Stimulated activated CD4-positive, alpha-beta T cell treated with anti-CD3 and anti-CD28 coated beads, Interleukin-15, amount 100 ng/mL, for 24 hours (primary cell): ENCODE measurements at regions not wholly inside any gene's neighbourhood (a gene's known extent, or its start where the extent isn't known, plus 50 kb on each side); places are given as distances from the start of the nearest gene placed in this dataset.

ENCODE experiments used
- DNase-seq: peaks from one replicate; pipeline ENCODE4 v3.0.0-alpha.2; 2020

DNA sequence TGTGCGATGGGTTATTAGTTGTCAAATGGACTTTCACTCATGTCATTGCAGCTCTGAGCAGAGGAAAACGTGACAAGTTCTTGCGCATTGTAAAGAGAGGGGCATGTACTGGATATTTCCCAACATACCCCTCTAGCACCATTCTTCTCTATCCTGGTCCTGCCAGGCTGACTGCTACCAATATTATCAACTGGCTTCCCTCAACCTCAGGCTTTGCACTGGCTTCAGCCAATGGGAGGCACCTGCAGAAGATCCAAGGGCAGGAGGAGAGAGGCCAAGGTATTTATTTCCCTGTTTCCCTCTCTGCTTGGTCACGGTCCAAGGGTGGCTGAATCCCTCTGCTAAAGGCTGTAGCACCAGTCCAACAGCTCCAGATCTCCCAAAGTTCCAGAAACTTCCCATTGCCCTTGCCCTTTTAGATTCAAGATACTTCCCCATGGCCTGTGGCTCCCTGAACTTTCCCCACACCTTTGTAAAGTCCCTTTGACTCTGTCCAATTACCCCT is 175.6 kb upstream of the NECTIN1 start:
- no peak for DNase-seq

DNA sequence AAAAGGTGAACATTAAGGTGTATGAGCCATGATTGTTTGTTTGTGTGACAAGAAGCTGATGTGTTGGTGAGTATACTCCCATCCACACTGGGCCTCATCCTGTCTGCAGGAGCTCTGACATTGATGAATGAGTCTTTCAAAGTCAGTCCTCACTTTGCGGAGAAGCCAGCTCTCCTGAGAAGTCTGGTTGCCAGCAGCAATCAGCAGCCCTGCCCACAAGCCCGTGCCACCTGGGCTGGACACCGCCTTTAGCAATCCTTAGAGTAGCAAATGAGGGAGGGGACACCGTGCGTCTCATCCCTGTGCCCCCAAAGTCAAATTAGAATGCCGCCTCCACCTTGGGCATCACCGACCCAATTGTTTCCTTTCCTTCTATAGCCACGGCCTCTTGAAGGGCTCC is 174.8 kb upstream of the NECTIN1 start:
- no peak for DNase-seq

- no peak for DNase-seq
Measured at GRCh38 chr11:119903389-119903788, 174.4 kb upstream of the NECTIN1 start.

GRCh38 chr11:119902656-119903231 is 173.7 kb upstream of the NECTIN1 start:
- no peak for DNase-seq

DNA sequence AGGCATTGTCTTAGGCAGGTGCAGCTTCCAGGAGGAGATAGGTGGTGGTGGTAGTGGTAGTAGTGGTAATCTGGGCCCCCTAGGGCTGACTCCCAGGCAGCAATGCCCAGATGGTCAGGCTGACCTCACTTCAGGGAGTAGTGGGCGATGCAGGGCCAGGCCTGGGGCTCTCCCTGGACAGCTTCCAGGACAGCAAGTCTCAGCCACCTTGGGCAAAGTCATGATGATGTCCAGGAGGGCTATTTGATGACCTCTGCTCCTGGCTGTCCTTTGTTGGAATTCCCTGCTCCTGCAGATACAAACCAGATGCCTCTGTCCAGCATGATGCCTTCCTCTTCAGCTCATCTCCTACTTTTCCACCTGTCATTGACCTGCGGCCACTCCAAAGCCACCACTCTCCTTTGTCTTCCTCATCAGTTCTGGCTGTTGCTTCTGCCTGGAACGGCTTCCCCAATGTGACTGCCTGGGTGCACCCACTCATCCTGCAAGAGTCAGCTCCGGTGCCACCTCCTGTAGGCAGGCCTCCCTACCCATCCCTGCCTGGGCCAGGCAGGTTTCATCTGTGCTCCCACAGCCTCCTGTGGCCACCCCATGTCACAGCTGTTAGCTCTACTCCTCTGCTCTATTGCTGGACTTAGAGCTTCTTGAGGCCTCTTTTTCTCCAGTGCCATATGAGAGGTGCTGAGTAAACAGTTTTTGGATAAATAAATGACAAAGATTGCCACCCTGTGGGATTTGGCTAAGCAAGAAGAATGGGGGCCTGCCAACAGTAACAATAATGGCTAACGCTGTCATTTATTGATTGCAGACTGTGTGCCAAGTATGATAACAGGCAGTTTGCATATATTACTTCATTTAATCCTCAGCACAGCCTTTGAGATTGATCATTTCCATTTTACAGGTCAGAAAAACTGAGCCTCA is 172.9 kb upstream of the NECTIN1 start:
- DNase-seq, result no peak

DNA sequence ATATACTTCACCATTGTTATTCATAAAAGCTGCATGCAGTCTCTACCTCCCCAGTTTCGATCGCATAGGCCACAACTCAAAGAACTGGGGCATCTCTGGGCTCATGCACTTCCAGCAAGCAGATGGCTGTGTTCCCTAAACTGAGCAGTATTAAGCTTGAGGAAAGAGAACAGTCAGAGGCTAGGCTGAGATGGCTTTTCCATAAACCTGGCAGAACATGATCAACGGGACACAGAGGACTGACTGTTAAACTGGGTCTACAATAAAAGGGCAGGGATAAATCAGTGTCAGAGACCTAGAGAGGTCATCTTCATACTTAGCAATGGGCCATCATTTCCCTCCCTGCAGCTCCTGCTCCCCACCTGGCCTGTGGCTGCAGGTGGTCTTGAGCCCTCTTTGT is 171.0 kb upstream of the NECTIN1 start:
- no peak for DNase-seq

GRCh38 chr11:119897576-119897975 is 168.6 kb upstream of the NECTIN1 start:
- DNase-seq, result no peak

DNA sequence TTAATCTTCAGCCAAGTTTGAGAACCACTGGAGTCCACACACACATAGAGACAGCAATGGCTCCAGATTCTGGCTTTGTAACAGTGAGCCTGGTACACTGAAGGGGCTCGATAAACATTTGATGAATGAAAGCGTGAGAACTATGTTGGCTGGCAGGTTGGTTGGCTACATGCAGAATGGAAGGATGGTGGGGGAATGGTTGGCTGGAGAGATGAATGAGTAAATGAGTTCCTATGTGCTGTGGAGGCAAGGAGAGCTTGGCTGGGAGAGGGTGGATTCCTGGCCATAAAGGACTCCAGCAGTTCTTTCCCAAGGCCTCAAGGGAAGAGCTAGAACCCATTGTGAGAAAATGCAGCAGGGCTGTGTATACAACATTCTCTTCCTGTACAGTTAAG is 168.0 kb upstream of the NECTIN1 start:
- DNase-seq, result no peak

DNA sequence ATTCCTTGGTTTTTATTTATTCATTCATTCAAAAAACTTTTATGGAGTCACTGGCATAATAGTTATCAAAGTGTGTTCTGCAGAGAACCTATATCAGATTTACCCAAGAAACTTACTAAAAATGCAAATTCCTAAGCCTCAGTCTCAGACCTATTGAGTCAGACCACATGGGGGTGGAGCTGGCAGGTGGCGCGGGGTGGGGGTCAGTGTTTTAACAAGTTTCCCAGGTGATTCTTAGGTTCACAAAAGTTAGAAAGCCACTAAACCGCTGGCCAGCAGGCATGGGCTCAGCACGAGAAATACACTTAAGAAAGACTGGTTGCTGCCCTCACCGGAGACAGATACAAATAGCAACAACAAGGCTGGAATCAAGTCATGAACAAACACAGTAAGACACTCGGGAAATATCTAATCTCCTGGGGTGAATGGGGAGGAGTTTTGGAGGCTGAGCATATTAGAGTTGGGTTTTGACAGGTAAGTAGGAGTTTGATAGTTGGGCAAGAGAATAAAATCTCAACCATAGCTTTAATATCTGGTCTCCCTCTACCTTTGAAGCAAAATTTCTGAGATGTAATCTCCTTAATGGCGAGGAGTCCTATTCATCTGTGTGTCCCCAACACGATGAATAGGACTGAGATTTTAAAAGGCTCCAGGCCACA is 167.5 kb upstream of the NECTIN1 start:
- no peak for DNase-seq

- DNase-seq, result no peak
Measured at GRCh38 chr11:119895981-119896380, 167.0 kb upstream of the NECTIN1 start.

- no peak for DNase-seq
Measured at GRCh38 chr11:119894916-119895315, 165.9 kb upstream of the NECTIN1 start.

DNA sequence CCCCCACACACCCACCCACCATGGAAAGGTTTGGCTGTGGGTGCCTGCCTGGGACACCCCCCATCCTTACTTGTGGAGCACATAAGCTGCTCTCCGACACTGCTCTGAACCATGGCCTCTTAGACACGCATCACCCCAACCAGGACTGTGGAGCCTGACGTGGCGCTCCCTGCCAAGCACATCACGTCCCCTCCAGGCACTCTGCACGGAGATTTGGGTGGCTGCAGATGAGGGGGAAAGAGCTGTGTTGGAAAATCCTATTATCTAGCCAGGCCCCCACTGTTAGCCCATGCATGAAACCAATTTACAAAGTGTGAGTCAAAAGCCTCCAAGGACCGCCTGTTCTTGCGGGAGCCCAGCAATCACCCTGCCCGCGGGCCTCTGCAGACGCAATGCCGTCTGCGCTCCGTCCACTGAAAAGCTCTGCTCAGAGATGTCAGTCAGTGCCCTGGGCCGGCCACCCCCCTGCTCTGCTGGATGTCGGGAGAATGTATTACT is 163.4 kb upstream of the NECTIN1 start:
- no peak for DNase-seq

DNA sequence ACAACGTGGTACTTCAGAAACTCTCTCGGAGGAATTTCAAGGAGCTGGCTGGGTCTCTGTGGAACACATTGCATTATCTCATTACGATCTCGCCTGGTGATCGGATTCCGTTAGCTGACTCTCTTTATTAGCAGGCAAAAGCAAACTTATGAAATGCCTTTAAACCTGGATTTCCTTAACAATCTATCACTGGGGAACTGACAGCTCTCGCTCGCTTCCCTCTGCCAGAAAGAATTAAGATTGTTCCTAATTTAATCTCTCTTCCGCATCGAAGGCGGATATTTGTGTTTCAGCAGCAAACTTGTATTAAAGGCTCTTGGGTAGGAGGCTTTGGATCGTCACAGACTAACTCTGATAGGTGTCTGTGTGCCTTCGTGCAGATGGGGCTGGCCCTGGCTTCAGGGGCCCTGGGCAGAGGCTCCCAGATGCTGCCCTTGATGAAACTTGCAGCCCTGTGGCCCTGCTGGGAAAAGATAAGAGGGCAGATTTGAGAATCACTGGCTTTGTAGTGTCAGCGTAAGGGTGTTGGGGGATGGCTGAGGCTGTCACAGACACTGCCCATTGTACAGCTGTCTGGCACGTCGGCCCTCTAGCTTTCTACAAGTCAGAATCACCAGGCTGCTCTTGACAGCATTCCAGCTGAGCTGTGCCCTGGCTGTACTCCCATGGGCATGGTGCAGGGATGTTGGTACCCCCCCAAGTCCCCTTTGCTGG is 162.2 kb upstream of the NECTIN1 start:
- DNase-seq, result no peak

DNA sequence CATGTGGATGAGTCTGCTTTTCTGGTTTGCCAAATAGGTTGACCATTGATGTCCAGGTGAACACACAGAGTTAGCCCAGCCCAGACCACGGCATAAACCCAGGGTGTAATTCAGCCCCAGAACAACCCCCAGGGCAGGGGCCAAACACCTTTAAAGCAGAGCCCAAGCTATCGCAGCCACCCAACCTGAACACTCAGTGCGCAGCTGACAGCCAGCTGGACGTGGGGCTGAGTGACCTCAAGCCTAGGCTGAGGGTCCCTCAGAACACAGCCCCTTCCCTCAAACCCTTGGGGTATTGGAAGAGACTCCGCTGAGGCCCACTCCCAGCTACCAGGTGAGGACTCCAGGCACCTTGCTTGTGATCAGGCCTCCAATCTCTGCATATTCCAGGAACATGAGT is 161.5 kb upstream of the NECTIN1 start:
- no peak for DNase-seq

DNA sequence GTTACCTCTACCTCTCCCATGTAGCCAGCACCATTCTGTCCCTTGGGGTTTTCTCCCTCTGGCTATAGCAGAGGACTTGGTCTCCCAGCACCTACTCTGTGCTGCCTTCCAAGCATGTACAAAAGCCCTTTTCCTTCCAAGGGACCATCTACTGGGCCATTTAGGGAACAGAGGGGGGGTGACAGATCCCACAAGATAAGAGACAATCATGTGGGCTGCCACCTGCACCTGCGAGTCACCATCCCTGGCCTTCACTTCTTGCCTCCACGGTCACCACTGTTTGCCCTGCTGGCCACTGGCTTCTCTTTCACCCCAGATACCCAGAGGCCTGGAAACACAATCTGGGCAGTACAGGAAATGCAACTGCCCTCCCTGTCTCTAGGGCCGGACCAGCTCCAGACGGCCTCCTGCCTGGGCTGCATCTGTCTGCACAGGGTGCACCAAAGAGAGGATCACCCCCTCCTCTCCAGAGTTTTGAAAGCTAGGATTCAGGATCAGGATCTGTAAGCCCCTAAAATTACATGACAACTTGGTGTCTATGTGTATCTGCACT is 160.8 kb upstream of the NECTIN1 start:
- DNase-seq, result no peak

- DNase-seq, result no peak
Measured at GRCh38 chr11:119889111-119889510, 160.1 kb upstream of the NECTIN1 start.

DNA sequence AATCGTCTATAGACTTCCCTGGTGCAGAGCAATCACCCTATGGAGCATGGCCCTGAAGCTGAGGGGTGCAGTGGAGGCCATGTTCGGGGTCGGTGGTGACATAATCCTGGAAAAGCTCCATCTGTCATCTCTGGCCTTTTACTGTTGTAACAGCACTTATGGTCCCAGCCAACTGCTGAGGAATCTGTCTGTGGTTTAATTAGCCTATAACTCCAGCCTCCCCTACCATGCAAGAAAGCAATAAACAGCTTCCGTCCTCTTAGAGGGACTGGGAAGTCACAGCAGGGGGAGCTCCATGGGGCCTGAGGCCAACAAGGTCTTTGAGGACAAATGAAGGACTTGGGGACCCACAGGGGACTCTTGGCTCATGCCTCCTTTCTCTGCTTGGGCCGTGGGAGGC is 159.1 kb upstream of the NECTIN1 start:
- DNase-seq, result no peak

- DNase-seq, result no peak
Measured at GRCh38 chr11:119886667-119887230, 157.7 kb upstream of the NECTIN1 start.

DNA sequence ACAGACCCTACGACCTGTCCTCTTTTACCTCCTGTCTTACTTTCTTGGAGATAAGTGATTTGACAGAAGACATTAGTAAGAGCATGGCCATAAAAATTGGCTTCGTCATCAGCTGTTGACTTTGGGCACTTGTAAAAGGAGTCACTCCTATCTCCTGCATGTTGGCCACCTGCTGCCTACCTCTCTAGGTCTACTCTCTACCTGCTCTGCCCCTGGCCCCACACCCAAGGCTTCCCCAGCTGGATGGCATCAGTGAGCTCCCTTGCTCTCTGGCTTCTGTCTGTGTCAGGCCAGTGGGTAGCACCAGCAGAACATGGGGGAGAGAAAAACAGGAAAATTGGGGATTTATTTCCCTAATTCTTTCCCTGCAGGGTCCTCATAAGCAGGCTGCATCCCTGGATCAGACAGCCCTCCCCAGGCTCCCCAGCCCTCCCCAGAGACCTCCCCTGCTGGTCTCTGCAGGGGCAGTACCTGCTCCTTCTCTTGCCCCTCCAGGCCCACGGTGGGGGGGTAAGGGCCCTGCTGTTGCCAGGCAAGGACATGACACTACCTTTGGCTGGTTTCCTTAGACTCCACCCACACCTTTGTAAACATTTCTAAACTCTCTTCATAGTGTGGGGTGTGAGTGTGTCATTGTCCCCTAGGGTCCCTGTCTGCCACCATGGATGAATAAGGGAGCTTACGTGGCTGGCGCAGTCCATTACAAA is 157.0 kb upstream of the NECTIN1 start:
- no peak for DNase-seq

DNA sequence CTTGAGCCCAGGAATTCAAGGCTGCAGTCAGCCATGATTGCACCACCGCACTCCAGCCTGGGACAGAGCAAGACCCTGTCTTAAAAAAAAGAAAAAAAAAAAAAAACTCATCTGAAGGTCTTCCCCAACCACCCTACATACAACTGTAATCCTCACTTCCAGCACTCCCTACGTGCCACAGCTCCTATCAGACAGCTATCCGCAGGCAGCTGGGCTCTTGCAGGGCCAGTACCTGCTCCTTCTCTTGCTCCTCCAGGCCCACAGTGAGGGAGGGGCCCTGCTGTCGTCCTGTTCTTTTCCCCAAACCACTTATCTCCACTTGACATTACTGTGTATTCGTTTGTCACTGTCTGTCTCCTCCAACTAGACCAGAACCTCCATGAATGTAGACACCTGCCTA is 156.1 kb upstream of the NECTIN1 start:
- no peak for DNase-seq

DNA sequence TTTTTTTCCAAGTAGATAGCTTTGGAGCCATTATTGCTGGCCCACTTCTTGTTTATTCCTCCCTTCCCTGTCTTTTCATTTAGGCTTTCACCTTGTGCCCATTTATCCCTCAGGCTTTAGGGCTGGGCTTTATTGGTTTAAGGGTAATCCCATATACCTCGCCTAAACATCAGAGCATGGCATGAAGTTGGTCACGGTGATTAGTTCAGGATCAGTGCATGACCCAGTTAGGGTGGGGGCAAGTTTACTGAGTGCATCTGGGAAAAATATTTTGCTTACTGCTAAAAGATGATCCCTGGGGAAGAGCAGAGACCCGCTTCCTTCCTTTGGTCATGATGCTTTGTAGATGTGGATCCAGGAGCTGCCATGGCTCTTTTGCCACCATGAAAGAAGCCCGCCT is 153.3 kb upstream of the NECTIN1 start:
- DNase-seq, result no peak

- no peak for DNase-seq
Measured at GRCh38 chr11:119880873-119881272, 151.9 kb upstream of the NECTIN1 start.
